ENCODE measurements at regions not wholly inside any gene's neighbourhood (a gene's known extent, or its start where the extent isn't known, plus 50 kb on each side); places are given as distances from the start of the nearest gene placed in this dataset.

DNA sequence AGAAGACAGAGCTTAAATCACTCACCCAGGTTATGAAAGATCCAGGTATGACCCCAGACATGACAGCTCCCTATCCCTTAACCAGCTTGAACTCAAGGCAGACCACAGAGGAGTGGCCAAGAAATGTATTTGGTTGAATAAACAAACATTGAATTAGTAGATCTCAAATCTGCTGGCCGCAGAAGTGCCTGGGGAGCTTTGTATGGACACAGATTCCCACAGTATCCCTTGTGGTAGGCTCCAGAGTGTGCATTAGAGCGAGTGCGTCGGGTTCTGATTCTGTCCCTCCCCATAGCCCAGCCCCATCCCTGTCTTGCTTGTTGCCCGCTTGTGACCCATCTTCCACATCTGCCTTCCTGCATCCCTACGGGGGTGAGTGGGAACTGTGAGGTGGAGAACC, 118.8 kb upstream of the FOXF1 start:
- TF ChIP-seq YY1 (IDR thresholded peaks at IDR 0.05; ENCODE audit: extremely low read depth, insufficient replicate concordance, low read depth, low read length) (no peak), EZH2 (IDR thresholded peaks at IDR 0.05) (no peak), SRF (IDR thresholded peaks at IDR 0.05; ENCODE audit: low read depth) (no peak), FOSL1 (IDR thresholded peaks at IDR 0.05; ENCODE audit: low read depth) (no peak), ELF1 (IDR thresholded peaks at IDR 0.05; ENCODE audit: borderline replicate concordance, low read depth) (no peak), RAD21 (IDR thresholded peaks at IDR 0.05; ENCODE audit: low read depth) (no peak), POLR2A (IDR thresholded peaks at IDR 0.05; ENCODE audit: borderline replicate concordance, extremely low read depth, insufficient read depth, insufficient read length) (no peak)
- TF ChIP-seq, protein P1, sequence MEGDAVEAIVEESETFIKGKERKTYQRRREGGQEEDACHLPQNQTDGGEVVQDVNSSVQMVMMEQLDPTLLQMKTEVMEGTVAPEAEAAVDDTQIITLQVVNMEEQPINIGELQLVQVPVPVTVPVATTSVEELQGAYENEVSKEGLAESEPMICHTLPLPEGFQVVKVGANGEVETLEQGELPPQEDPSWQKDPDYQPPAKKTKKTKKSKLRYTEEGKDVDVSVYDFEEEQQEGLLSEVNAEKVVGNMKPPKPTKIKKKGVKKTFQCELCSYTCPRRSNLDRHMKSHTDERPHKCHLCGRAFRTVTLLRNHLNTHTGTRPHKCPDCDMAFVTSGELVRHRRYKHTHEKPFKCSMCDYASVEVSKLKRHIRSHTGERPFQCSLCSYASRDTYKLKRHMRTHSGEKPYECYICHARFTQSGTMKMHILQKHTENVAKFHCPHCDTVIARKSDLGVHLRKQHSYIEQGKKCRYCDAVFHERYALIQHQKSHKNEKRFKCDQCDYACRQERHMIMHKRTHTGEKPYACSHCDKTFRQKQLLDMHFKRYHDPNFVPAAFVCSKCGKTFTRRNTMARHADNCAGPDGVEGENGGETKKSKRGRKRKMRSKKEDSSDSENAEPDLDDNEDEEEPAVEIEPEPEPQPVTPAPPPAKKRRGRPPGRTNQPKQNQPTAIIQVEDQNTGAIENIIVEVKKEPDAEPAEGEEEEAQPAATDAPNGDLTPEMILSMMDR (IDR thresholded peaks at IDR 0.05 in 2 of 3, conservative IDR thresholded peaks at IDR 0.05 in 1 of 3; ENCODE audit: borderline replicate concordance in 1 of 3, insufficient read depth in 1 of 3, low read depth in 2 of 3, low read length in 2 of 3) = no peak
